ENCODE measurements at regions not wholly inside any gene's neighbourhood (a gene's known extent, or its start where the extent isn't known, plus 50 kb on each side); places are given as distances from the start of the nearest gene placed in this dataset.
"Not testable (repeated sequence)": the region's sequence is repeated elsewhere in the genome, so short reads cannot be mapped to it uniquely, and the experiment has no call there.

- H3K27ac ChIP-seq = no peak overlapping the region
- TF ChIP-seq CTCF (conservative IDR thresholded peaks at IDR 0.05) (no peak), ZFX (IDR thresholded peaks at IDR 0.05) (no peak)
Measured at GRCh38 chr6:4660377-4661321, 115.6 kb upstream of the CDYL start.

- not testable (repeated sequence) for H3K27ac ChIP-seq
Measured at GRCh38 chr6:4659719-4660118, 116.5 kb upstream of the CDYL start.

- no peak for TF ChIP-seq CTCF (conservative IDR thresholded peaks at IDR 0.05)
- TF ChIP-seq ZFX (IDR thresholded peaks at IDR 0.05) = no peak
Measured at GRCh38 chr6:4658486-4658885, 117.7 kb upstream of the CDYL start.

GRCh38 chr6:4656106-4656505 is 120.1 kb upstream of the CDYL start:
- TF ChIP-seq ZFX (IDR thresholded peaks at IDR 0.05) (no peak), CTCF (conservative IDR thresholded peaks at IDR 0.05) (no peak)
- no peak overlapping the region for H3K27ac ChIP-seq

More at GRCh38 chr6:4658486-4658885, 117.7 kb upstream of the CDYL start:
- no peak overlapping the region for H3K27ac ChIP-seq

GRCh38 chr6:4655196-4656025 is 120.8 kb upstream of the CDYL start:
- no peak overlapping the region for H3K27ac ChIP-seq
- TF ChIP-seq CTCF (conservative IDR thresholded peaks at IDR 0.05) = no peak
- no peak for TF ChIP-seq ZFX (IDR thresholded peaks at IDR 0.05)

- no peak overlapping the region for H3K27ac ChIP-seq
- no peak for TF ChIP-seq ZFX (IDR thresholded peaks at IDR 0.05)
- TF ChIP-seq CTCF (conservative IDR thresholded peaks at IDR 0.05) = no peak
Measured at GRCh38 chr6:4653141-4653540, 123.1 kb upstream of the CDYL start.

- no peak overlapping the region for H3K27ac ChIP-seq
- TF ChIP-seq ZFX (IDR thresholded peaks at IDR 0.05) (no peak), CTCF (conservative IDR thresholded peaks at IDR 0.05) (no peak)
Measured at GRCh38 chr6:4651831-4652467, 124.3 kb upstream of the CDYL start.
